ENCODE measurements at regions not wholly inside any gene's neighbourhood (a gene's known extent, or its start where the extent isn't known, plus 50 kb on each side); places are given as distances from the start of the nearest gene placed in this dataset.

DNA sequence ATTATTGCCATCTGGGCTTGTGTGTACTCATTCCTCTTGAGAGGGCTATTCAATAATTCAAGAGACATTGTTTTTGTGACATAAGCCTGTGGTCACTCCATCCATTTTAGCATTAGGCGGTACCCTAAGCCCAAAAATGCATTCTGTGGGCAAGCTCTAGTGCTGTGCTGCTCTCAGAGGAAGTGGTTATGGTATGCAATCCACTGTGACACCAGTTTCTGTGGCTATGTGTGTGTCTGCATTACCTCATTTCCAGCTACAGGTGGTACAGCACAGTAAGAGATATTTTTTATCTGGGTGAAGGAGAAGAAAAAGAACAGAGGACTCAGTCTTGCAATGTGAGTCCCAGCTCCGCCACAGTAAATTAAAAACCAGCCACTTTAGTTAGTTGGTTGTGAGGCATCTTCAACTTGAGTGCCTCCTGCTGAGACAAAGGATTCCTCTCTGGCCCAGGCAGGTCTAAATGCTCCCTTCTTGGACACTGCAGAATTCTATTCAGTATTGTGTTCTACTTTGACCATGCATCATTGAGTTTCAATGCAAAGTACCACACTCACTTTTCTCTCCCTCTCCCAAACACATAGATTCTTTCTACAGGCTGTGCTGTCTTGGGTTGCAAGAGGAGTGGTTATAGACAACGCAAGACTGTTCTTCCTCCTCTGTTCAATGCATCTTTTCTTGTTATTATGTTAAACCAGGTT lies 777.8 kb upstream of the BRINP3 start:
- Histone ChIP-seq H4K20me1 (replicated peaks; ENCODE audit: control insufficient read depth, insufficient read depth, low read length) (no peaks in the 10 kb centered on the region), H3K79me2 (ENCODE audit: control insufficient read depth, insufficient read depth, low read length) (no peaks in the 10 kb centered on the region), H3K9me3 (replicated peaks; ENCODE audit: control insufficient read depth, insufficient read depth, low read depth, low read length) (no peaks in the 10 kb centered on the region), H3K4me1 (replicated peaks in 1 of 2; ENCODE audit: control insufficient read depth in 2 of 2, insufficient read depth in 2 of 2, low read length in 2 of 2) (no peaks in the 10 kb centered on the region), H3K4me2 (ENCODE audit: insufficient read depth, low read length) (no peak overlapping the region), H3K27ac (ENCODE audit: extremely low read depth, low read depth, low read length) (no peak overlapping the region), H2AFZ (ENCODE audit: low read depth, low read length) (no peak overlapping the region), H3K9ac (ENCODE audit: insufficient read depth in 1 of 2, low read depth in 2 of 2, low read length in 2 of 2) (no peak overlapping the region), H3K4me3 (no peak overlapping the region), H3K36me3 (ENCODE audit: control insufficient read depth, insufficient read depth, low read length) (no peaks in the 10 kb centered on the region), H3K9me1 (ENCODE audit: control insufficient read depth, insufficient read depth, low read length) (no peaks in the 10 kb centered on the region), H3K27me3 (ENCODE audit: control insufficient read depth in 2 of 2, insufficient read depth in 2 of 2, low read length in 2 of 2) (no peaks in the 10 kb centered on the region)
- ATAC-seq: no peak
- in situ Hi-C loops (cut with MboI) (no loop called here), intact Hi-C loops (cut with micrococcal nuclease) (no loop called here)
- BruUV-seq (replicated peaks): no TSS peak
- ChIA-PET POLR2A (interaction anchor here (0.7 kb wide), 1 partner anchor 447 kb away, joined by 3 read pairs; no protein-coding TSS in a partner anchor), CTCF (ENCODE audit: low intra/inter-chr PET ratio) (no interaction called here)
- 9% methylated on average over 3 of the region's 3 CpGs for WGBS (ENCODE audit: insufficient coverage, low coverage, missing lambda C conversion rate)
- no peak for DNase-seq (ENCODE audit: extremely low read depth in 1 of 4, low spot score in 3 of 4)
- no peak for FAIRE-seq
- TF ChIP-seq STAT6 (CRISPR knock-in tag; IDR thresholded peaks at IDR 0.05) (no peak), MYC (IDR thresholded peaks at IDR 0.05; ENCODE audit: low read depth, low read length) (no peak), MYC (CRISPR knock-in tag; IDR thresholded peaks at IDR 0.05; ENCODE audit: borderline replicate concordance, low read depth) (no peak), MTF1 (CRISPR knock-in tag; IDR thresholded peaks at IDR 0.05; ENCODE audit: borderline replicate concordance) (no peak), ARID2 (IDR thresholded peaks at IDR 0.05) (no peak), SNIP1 (IDR thresholded peaks at IDR 0.05; ENCODE audit: low read depth) (no peak), ZBTB17 (CRISPR knock-in tag; IDR thresholded peaks at IDR 0.05) (no peak), GABPB2 (CRISPR knock-in tag; conservative IDR thresholded peaks at IDR 0.05) (no peak), TSC22D4 (tag; IDR thresholded peaks at IDR 0.05) (no peak)
- TF ChIP-seq, protein P1, sequence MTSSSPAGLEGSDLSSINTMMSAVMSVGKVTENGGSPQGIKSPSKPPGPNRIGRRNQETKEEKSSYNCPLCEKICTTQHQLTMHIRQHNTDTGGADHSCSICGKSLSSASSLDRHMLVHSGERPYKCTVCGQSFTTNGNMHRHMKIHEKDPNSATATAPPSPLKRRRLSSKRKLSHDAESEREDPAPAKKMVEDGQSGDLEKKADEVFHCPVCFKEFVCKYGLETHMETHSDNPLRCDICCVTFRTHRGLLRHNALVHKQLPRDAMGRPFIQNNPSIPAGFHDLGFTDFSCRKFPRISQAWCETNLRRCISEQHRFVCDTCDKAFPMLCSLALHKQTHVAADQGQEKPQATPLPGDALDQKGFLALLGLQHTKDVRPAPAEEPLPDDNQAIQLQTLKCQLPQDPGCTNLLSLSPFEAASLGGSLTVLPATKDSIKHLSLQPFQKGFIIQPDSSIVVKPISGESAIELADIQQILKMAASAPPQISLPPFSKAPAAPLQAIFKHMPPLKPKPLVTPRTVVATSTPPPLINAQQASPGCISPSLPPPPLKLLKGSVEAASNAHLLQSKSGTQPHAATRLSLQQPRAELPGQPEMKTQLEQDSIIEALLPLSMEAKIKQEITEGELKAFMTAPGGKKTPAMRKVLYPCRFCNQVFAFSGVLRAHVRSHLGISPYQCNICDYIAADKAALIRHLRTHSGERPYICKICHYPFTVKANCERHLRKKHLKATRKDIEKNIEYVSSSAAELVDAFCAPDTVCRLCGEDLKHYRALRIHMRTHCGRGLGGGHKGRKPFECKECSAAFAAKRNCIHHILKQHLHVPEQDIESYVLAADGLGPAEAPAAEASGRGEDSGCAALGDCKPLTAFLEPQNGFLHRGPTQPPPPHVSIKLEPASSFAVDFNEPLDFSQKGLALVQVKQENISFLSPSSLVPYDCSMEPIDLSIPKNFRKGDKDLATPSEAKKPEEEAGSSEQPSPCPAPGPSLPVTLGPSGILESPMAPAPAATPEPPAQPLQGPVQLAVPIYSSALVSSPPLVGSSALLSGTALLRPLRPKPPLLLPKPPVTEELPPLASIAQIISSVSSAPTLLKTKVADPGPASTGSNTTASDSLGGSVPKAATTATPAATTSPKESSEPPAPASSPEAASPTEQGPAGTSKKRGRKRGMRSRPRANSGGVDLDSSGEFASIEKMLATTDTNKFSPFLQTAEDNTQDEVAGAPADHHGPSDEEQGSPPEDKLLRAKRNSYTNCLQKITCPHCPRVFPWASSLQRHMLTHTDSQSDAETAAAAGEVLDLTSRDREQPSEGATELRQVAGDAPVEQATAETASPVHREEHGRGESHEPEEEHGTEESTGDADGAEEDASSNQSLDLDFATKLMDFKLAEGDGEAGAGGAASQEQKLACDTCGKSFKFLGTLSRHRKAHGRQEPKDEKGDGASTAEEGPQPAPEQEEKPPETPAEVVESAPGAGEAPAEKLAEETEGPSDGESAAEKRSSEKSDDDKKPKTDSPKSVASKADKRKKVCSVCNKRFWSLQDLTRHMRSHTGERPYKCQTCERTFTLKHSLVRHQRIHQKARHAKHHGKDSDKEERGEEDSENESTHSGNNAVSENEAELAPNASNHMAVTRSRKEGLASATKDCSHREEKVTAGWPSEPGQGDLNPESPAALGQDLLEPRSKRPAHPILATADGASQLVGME (CRISPR knock-in tag; IDR thresholded peaks at IDR 0.05): no peak
- TF ChIP-seq, protein P2, sequence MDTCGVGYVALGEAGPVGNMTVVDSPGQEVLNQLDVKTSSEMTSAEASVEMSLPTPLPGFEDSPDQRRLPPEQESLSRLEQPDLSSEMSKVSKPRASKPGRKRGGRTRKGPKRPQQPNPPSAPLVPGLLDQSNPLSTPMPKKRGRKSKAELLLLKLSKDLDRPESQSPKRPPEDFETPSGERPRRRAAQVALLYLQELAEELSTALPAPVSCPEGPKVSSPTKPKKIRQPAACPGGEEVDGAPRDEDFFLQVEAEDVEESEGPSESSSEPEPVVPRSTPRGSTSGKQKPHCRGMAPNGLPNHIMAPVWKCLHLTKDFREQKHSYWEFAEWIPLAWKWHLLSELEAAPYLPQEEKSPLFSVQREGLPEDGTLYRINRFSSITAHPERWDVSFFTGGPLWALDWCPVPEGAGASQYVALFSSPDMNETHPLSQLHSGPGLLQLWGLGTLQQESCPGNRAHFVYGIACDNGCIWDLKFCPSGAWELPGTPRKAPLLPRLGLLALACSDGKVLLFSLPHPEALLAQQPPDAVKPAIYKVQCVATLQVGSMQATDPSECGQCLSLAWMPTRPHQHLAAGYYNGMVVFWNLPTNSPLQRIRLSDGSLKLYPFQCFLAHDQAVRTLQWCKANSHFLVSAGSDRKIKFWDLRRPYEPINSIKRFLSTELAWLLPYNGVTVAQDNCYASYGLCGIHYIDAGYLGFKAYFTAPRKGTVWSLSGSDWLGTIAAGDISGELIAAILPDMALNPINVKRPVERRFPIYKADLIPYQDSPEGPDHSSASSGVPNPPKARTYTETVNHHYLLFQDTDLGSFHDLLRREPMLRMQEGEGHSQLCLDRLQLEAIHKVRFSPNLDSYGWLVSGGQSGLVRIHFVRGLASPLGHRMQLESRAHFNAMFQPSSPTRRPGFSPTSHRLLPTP (IDR thresholded peaks at IDR 0.05; ENCODE audit: borderline replicate concordance, extremely low read depth, insufficient read length): no peak
